SK-N-MC (cell line): ENCODE measurements at regions not wholly inside any gene's neighbourhood (a gene's known extent, or its start where the extent isn't known, plus 50 kb on each side); places are given as distances from the start of the nearest gene placed in this dataset.

Experiments used
- EZH2 ChIP-seq: fragments of 200-600 bp; sonication (generic); IDR thresholded peaks from one replicate; pipeline ENCODE4 v1.6.1; 2017; ENCODE audit warnings: antibody characterized with exemption
- FOXP2 ChIP-seq: optimal IDR thresholded peaks from 2 replicates; pipeline ENCODE3; 2011; ENCODE audit warnings: mild to moderate bottlenecking, moderate library complexity; ENCODE audit not compliant: insufficient read depth; ENCODE audit errors: extremely low read length, control extremely low read depth
- POLR2AphosphoS5 ChIP-seq: IDR thresholded peaks from 2 replicates; pipeline ENCODE4 v1.6.1; 2012; ENCODE audit warnings: mild to moderate bottlenecking, low read depth, low read length, borderline replicate concordance

DNA sequence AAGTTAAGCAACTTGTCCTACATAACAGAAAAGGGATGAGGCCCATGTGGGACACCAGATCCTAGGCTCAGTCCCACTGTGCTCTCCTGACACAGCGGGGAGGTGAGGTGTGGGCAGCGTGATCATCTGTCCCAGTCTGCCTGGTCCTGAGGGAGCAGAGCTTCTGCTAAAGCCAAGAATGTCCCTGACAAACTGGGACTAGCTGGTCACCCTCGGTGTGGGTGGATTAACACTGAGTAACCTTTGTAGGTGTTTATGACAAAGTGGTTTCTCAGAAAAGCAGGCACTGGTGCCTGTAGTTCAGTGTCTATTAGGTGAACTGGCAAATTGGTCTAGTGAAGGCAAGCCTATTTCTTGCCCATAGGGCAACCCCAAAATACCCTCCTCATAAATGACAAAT is 127.8 kb upstream of the HABP2 start:
- TF ChIP-seq POLR2AphosphoS5 = no peak
- no peak for TF ChIP-seq EZH2
- no peak for TF ChIP-seq FOXP2
